Stomach smooth muscle (tissue), 2 donors: ENCODE measurements at regions not wholly inside any gene's neighbourhood (a gene's known extent, or its start where the extent isn't known, plus 50 kb on each side); places are given as distances from the start of the nearest gene placed in this dataset.
"Not testable (repeated sequence)": the region's sequence is repeated elsewhere in the genome, so short reads cannot be mapped to it uniquely, and the experiment has no call there.

Experiments used
- H3K27ac ChIP-seq: one replicate; pipeline ENCODE4 v1.7.0; 2013; ENCODE audit warnings: mild to moderate bottlenecking, low read length, inconsistent platforms
- H3K27me3 ChIP-seq, 2 donors: one replicate each; pipeline ENCODE4 v1.7.0; 2013; ENCODE audit warnings: low read length in 2 of 2; ENCODE audit not compliant: insufficient read depth in 2 of 2, control insufficient read depth in 1 of 2
- H3K36me3 ChIP-seq, 2 donors: one replicate each; pipeline ENCODE4 v1.7.0; 2013; ENCODE audit warnings: low read length in 2 of 2; ENCODE audit not compliant: control insufficient read depth in 2 of 2, insufficient read depth in 2 of 2
- H3K4me1 ChIP-seq: one replicate; pipeline ENCODE4 v1.7.0; 2013; ENCODE audit warnings: low read length; ENCODE audit not compliant: control insufficient read depth, insufficient read depth
- H3K4me3 ChIP-seq, 2 donors: one replicate each; pipeline ENCODE4 v1.7.0; 2013; ENCODE audit warnings: low read length in 2 of 2
- H3K9ac ChIP-seq, 2 donors: one replicate each; pipeline ENCODE4 v1.7.0; 2013; ENCODE audit warnings: low read length in 2 of 2, mild to moderate bottlenecking in 1 of 2
- H3K9me3 ChIP-seq, 2 donors: one replicate each; pipeline ENCODE4 v1.7.0; 2013; ENCODE audit warnings: low read length in 2 of 2; ENCODE audit not compliant: control insufficient read depth in 2 of 2
- donor health status: healthy.
- donor health status: Pancreatic carcinoma.

DNA sequence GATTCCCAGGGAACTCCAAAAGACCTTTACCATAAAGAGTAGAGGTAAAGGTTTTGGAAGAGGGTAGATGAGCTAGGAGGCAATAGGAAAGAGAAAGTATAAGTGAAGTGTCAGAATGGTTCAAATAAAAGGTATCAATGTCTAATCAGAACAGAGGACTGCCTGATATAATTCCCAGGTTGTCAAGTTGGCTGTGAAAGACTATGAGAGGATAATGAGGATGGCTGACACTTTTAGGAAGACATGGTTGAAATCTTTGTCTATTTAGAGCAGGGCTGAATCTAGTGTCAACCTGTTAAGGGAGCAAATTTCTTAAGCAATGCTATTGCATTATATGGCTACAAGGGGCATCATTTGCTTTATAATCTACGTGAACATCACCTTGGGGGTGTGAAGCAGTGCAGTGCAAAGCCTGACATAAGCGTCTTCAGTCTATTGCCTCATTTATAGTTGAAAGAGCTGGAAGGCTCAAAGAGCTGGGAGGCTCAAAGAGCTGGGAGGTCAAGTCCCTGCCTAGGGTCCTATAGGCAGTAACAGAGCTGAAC lies 308.3 kb upstream of the DEPDC1 start:
- Histone ChIP-seq H3K9ac (no peak overlapping the region), H3K36me3 (no peaks in the 10 kb centered on the region), H3K27me3 (no peaks in the 10 kb centered on the region), H3K9me3 (no peaks in the 10 kb centered on the region), H3K27ac (no peak overlapping the region), H3K4me3 (no peak overlapping the region), H3K4me1 (no peaks in the 10 kb centered on the region)

DNA sequence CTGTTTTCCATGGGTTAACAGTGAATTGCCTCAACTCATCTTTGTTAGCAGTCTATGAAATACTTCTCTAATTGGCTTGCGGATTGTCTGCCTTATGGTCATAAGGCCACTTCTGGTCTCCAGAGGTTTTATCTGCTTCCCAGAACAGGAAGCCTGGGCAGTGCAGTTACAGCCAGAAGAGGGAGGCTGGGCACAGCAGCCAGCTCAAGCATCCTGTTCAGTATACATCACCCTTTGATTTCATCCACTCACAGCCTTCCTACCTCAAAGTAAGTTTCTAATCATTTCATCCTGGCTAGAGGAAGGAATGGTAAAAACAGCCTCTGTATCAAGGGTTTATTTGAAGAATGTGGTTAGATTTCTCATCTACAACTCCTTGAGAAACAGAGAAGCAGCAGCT lies 311.5 kb upstream of the DEPDC1 start:
- H3K27ac ChIP-seq = no peak overlapping the region
- H3K27me3 ChIP-seq = no peaks in the 10 kb centered on the region
- H3K4me1 ChIP-seq = peaks cover 3% of the 10 kb centered on the region
- no peaks in the 10 kb centered on the region for H3K36me3 ChIP-seq
- no peaks in the 10 kb centered on the region for H3K9me3 ChIP-seq
- no peak overlapping the region for H3K4me3 ChIP-seq
- H3K9ac ChIP-seq = no peak overlapping the region

DNA sequence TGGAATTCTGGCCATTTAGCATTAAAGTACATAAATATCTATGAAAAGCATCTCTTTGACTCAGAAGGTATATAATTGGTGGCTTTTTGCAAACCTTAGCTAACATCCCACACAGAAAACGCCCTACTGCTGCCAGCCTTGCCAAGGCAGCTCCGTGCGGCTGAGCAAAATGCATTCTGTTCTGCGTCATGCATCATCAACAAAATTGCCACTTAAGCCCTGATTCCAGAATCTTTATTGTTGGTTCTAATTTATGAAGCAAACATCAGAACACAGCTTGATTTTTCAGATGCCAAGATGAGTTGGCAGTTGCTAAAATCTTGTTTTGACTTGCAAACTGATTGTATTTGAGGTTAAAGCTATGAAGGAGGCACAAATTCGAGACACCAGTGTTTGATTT lies 314.9 kb upstream of the DEPDC1 start:
- Histone ChIP-seq H3K36me3 (no peaks in the 10 kb centered on the region), H3K9me3 (no peaks in the 10 kb centered on the region), H3K4me1 (peaks cover 3% of the 10 kb centered on the region), H3K4me3 (no peak overlapping the region), H3K27me3 (no peaks in the 10 kb centered on the region), H3K9ac (no peak overlapping the region), H3K27ac (no peak overlapping the region)

DNA sequence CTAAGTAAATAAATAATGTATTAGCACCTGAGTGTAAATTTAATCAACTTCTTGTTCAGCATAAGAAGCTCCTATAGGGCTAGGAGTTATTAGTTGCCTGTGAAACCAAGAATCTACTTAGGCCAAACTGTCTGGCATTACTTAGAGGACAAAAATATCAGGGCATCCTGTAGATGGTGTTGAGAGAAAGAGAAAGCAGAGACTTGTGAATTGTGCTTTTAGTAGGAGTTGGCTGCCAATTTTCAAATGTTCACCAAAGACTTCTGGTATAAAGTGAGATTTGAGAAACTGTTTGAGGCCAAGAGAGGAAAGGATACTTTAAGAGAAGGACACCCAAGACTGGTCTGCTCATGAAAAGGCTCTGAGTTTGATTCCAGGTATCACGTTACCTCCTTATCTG lies 315.5 kb upstream of the DEPDC1 start:
- Histone ChIP-seq H3K27me3 (no peaks in the 10 kb centered on the region), H3K4me3 (no peak overlapping the region), H3K9ac (no peak overlapping the region), H3K4me1 (peaks cover 3% of the 10 kb centered on the region), H3K36me3 (no peaks in the 10 kb centered on the region), H3K9me3 (no peaks in the 10 kb centered on the region), H3K27ac (peak overlapping the region; percentile 2)

DNA sequence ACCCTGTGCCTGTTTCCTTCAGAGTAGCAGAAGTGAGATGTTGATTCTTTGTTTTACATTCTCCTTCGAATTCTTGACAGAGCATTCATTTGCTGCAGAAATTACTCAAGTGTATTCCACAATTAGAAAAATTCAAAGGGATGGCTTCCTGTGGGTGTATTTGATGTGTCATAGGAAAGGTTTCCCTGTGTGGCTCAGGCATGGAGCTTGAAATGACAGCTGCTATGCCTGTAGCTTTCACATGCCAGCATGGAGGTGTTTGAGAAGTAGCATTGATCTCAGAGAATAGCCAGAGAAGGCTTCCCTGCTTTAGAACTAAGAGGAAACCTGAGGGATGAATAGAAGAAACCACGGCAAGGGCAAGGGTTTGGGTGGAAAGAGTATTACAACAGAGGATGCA lies 317.2 kb upstream of the DEPDC1 start:
- H3K27ac ChIP-seq = no peak overlapping the region
- H3K36me3 ChIP-seq = no peaks in the 10 kb centered on the region
- H3K4me1 ChIP-seq = peaks cover 3% of the 10 kb centered on the region
- no peak overlapping the region for H3K4me3 ChIP-seq
- H3K27me3 ChIP-seq = no peaks in the 10 kb centered on the region
- no peaks in the 10 kb centered on the region for H3K9me3 ChIP-seq
- no peak overlapping the region for H3K9ac ChIP-seq

DNA sequence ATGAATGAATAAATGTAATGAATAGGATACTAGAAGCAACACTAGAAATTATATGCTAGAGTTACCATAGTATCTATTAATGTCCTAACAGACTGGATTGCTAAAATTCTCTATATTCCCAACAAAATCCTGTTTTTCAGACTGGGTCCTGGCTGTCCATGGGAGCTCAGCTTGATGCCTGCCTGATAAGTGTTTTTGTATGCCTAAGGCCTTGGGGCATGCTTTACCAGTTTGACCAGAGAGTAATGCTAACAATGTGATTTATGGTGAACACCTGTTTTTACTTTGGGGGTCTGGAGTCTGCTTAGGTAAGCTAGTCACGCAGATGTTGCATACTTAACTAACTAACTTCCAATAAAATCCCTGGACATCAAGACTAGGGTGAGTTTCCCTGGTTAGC lies 318.8 kb upstream of the DEPDC1 start:
- Histone ChIP-seq H3K4me3 (no peak overlapping the region), H3K27ac (no peak overlapping the region), H3K9ac (no peak overlapping the region), H3K4me1 (peaks cover 3% of the 10 kb centered on the region), H3K27me3 (no peaks in the 10 kb centered on the region), H3K36me3 (no peaks in the 10 kb centered on the region), H3K9me3 (no peaks in the 10 kb centered on the region)

DNA sequence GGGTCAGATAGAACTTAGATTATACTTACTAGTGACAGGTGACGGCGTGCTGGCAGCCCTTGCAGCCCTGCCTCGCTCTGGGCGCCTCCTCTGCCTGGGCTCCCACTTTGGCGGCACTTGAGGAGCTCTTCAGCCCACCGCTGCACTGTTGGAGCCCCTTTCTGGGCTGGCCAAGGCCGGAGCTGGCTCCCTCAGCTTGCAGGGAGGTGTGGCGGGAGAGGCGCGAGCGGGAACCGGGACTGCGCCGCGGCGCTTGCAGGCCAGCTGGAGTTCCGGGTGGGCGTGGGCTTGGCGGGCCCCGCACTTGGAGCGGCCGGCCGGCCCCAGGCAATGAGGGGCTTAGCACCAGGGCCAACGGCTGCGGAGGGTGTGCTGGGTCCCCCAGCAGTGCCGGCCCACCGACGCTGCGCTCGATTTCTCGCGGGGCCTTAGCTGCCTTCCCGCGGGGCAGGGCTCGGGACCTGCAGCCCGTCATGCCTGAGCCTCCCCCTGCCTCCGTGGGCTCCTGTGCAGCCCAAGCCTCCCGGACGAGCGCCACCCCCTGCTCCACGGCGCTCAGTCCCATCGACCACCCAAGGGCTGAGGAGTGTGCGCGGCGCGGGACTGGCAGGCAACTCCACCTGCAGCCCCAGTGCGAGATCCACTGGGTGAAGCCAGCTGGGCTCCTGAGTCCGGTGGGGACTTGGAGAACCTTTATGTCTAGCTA lies 320.8 kb upstream of the DEPDC1 start:
- not testable (repeated sequence) for H3K27ac ChIP-seq, H3K36me3 ChIP-seq, H3K9me3 ChIP-seq, H3K27me3 ChIP-seq, H3K9ac ChIP-seq, H3K4me1 ChIP-seq, H3K4me3 ChIP-seq

DNA sequence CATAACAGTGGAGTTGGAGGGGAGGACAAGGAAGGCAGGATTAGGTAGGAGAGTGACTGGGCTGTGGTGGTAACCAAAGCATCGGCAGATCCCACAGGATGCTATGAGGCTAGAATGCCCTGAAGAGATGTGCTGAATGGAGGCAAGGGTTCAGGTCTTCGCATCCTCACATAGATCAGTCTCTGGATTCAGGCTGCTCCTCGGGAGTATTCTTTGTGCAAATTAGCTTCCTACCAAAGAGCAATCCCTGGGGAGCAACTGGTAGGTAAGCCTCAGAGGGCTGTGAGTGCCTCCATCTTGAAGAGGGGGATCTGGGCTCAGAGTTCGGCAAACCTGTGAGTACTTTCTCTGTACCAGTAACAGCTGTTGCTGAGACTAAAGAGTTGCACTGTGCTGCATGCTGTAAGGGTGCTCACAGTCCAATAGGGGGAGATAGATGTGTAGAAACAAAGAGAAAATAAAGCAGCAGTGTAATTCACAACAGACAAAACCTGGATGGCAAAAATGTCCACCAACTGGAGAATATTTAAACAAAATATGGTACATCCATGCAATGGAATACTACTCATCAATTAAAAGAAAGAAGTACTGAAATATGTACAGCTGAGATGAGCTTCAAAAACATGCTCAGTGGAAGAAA lies 322.4 kb upstream of the DEPDC1 start:
- H3K27ac ChIP-seq = no peak overlapping the region
- H3K4me1 ChIP-seq = no peaks in the 10 kb centered on the region
- no peak overlapping the region for H3K4me3 ChIP-seq
- H3K9ac ChIP-seq = no peak overlapping the region
- H3K9me3 ChIP-seq = no peaks in the 10 kb centered on the region
- H3K27me3 ChIP-seq = no peaks in the 10 kb centered on the region
- H3K36me3 ChIP-seq = no peaks in the 10 kb centered on the region

DNA sequence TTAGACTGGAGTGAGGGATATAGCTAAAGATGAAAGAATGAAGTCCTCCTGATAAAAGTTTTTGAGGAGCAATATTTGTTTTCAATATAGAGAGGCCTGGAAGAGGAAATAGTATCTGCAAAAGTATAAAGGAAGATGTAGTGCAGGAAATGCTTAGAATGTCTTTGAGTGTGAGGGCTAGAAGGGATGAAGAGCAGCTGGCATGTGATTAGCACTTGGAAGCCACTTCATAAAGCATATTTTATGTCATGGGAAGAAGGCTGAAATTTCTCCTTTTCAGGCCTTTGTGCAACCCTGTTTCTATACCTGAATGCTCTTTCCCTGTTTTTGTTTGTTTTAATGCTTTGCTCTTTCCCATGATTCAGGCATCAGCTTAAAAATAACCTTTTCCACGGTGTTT lies 323.3 kb upstream of the DEPDC1 start:
- Histone ChIP-seq H3K4me3 (no peak overlapping the region), H3K27me3 (no peaks in the 10 kb centered on the region), H3K27ac (no peak overlapping the region), H3K36me3 (no peaks in the 10 kb centered on the region), H3K9me3 (no peaks in the 10 kb centered on the region), H3K4me1 (no peaks in the 10 kb centered on the region), H3K9ac (no peak overlapping the region)

DNA sequence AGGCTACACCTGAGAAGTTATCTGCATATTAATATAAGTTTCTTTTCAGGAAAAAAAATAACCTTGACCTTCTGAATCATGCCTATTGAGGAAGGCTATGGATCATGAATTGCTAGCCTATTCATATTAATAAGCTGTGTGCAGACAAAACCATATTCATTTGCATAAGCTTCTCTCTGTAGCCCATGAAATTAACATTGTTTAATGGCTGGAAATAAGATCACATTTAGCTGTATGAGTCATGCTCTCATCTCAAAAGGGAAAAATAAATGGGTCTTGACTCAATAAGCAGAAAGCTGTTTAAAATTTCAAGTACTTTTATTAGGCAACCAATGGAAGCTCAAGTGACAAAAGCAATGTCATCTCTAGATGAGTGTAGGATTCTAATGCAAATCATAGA lies 330.0 kb upstream of the DEPDC1 start:
- H3K9me3 ChIP-seq = peaks cover 0 to 3% of the 10 kb centered on the region in 2 donors

DNA sequence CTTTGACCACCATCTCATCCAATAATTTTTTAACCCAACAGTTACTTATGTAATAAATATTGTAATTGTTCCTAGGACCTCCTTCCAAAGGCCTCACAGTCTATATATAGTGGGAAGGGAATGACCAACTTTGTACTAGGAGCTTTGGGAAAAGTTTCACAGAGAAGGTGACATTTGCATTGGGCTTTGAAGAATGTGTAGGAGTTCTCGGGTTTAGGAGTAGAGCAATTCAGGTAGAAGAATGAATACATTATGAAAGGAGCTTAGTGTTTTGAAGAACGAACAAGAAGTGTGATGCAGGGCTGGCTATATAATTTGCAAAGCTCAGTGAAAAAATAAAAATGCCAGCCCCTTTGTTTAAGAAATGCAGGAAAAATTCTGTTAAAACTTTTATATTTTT lies 330.4 kb upstream of the DEPDC1 start:
- H3K36me3 ChIP-seq = no peaks in the 10 kb centered on the region
- no peak overlapping the region for H3K4me3 ChIP-seq

More for the DNA sequence above, 330.0 kb upstream of the DEPDC1 start:
- H3K9ac ChIP-seq = no peak overlapping the region
- H3K27ac ChIP-seq = no peak overlapping the region
- H3K27me3 ChIP-seq = no peaks in the 10 kb centered on the region
- H3K4me1 ChIP-seq = no peaks in the 10 kb centered on the region
- no peak overlapping the region for H3K4me3 ChIP-seq
- no peaks in the 10 kb centered on the region for H3K36me3 ChIP-seq

More for the DNA sequence above, 330.4 kb upstream of the DEPDC1 start:
- no peaks in the 10 kb centered on the region for H3K27me3 ChIP-seq
- H3K4me1 ChIP-seq = no peaks in the 10 kb centered on the region
- H3K9ac ChIP-seq = no peak overlapping the region
- peaks cover 0 to 3% of the 10 kb centered on the region in 2 donors for H3K9me3 ChIP-seq
- H3K27ac ChIP-seq = no peak overlapping the region
